ENCODE measurements at regions not wholly inside any gene's neighbourhood (a gene's known extent, or its start where the extent isn't known, plus 50 kb on each side); places are given as distances from the start of the nearest gene placed in this dataset.

DNA sequence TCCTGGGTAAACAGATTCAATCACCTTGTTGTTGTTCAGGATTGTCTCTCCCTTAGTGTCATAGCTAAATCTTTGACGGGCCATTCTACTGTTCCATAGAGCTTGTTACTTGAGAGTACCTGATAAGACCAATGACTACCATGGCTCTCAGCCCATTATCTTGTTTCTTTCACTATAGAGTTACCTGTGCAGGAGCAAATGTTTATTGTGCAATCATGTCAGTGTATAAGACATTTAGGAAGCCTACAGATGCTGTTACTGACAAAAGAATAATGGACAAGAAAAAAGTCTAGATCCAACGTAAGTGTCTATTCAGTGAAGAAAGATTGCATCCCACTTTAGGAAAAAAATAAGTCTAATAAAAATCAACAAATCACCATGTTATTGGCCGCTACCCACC lies 1041.7 kb upstream of the AUTS2 start:
- TF ChIP-seq, protein P1, sequence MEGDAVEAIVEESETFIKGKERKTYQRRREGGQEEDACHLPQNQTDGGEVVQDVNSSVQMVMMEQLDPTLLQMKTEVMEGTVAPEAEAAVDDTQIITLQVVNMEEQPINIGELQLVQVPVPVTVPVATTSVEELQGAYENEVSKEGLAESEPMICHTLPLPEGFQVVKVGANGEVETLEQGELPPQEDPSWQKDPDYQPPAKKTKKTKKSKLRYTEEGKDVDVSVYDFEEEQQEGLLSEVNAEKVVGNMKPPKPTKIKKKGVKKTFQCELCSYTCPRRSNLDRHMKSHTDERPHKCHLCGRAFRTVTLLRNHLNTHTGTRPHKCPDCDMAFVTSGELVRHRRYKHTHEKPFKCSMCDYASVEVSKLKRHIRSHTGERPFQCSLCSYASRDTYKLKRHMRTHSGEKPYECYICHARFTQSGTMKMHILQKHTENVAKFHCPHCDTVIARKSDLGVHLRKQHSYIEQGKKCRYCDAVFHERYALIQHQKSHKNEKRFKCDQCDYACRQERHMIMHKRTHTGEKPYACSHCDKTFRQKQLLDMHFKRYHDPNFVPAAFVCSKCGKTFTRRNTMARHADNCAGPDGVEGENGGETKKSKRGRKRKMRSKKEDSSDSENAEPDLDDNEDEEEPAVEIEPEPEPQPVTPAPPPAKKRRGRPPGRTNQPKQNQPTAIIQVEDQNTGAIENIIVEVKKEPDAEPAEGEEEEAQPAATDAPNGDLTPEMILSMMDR (conservative IDR thresholded peaks at IDR 0.05; ENCODE audit: low read depth, low read length), result no peak
- no peak for TF ChIP-seq EZH2 (IDR thresholded peaks at IDR 0.05; ENCODE audit: low read length, unreplicated experiment)
- no peak for TF ChIP-seq EZH2phosphoT487 (IDR thresholded peaks at IDR 0.05; ENCODE audit: borderline replicate concordance, low read length)
- intact Hi-C loops (cut with micrococcal nuclease), result no loop called here
- Histone ChIP-seq H3K9ac (ENCODE audit: low read length) (no peak overlapping the region), H3K27me3 (ENCODE audit: low read length) (no peaks in the 10 kb centered on the region), H4K20me1 (ENCODE audit: low read length) (no peaks in the 10 kb centered on the region), H3K4me2 (ENCODE audit: low read length) (no peak overlapping the region), H3K79me2 (ENCODE audit: low read length) (no peaks in the 10 kb centered on the region), H3F3A (ENCODE audit: low read length, unreplicated experiment) (no peaks in the 10 kb centered on the region), H2AFZ (ENCODE audit: low read length) (no peak overlapping the region), H3K9me2 (replicated peaks; ENCODE audit: low read length) (no peaks in the 10 kb centered on the region), H3K4me3 (ENCODE audit: low read length) (no peak overlapping the region), H3K9me3 (ENCODE audit: low read length) (0 out of 2 replicates have a peak, but pooled peaks cover 4% of the 10 kb centered on the region), H3K27ac (ENCODE audit: low read length) (no peak overlapping the region), H3K36me3 (ENCODE audit: low read depth, low read length) (no peaks in the 10 kb centered on the region), H3K4me1 (ENCODE audit: insufficient read depth, low read length) (no peaks in the 10 kb centered on the region)
- ChIA-PET POLR2A (ENCODE audit: unreplicated experiment) (no interaction called here), CTCF (no interaction called here)
- no TSS peak for BruUV-seq (replicated peaks)
- ATAC-seq, result no peak
- DNase-seq, result no peak

GRCh38 chr7:68559518-68559917 lies 1038.8 kb upstream of the AUTS2 start:
- Histone ChIP-seq H3K4me1 (ENCODE audit: insufficient read depth, low read length) (no peaks in the 10 kb centered on the region), H3K79me2 (ENCODE audit: low read length) (no peaks in the 10 kb centered on the region), H3K4me3 (ENCODE audit: low read length) (no peak overlapping the region), H3K9me3 (ENCODE audit: low read length) (0 out of 2 replicates have a peak, but pooled peaks cover 4% of the 10 kb centered on the region), H3K9ac (ENCODE audit: low read length) (no peak overlapping the region), H2AFZ (ENCODE audit: low read length) (no peak overlapping the region), H3K27me3 (ENCODE audit: low read length) (no peaks in the 10 kb centered on the region), H3K9me2 (replicated peaks; ENCODE audit: low read length) (no peaks in the 10 kb centered on the region), H3F3A (ENCODE audit: low read length, unreplicated experiment) (no peaks in the 10 kb centered on the region), H3K27ac (ENCODE audit: low read length) (no peak overlapping the region), H3K4me2 (ENCODE audit: low read length) (no peak overlapping the region), H3K36me3 (ENCODE audit: low read depth, low read length) (no peaks in the 10 kb centered on the region), H4K20me1 (ENCODE audit: low read length) (no peaks in the 10 kb centered on the region)
- DNase-seq (no peak), ATAC-seq (no peak)
- CTCF ChIA-PET, result no interaction called here
- intact Hi-C loops (cut with micrococcal nuclease), result no loop called here
- POLR2A ChIA-PET (ENCODE audit: unreplicated experiment), result no interaction called here
- TF ChIP-seq, protein P1 (conservative IDR thresholded peaks at IDR 0.05; ENCODE audit: low read depth, low read length), result no peak
- TF ChIP-seq EZH2phosphoT487 (IDR thresholded peaks at IDR 0.05; ENCODE audit: borderline replicate concordance, low read length), result no peak
- no peak for TF ChIP-seq EZH2 (IDR thresholded peaks at IDR 0.05; ENCODE audit: low read length, unreplicated experiment)
- no TSS peak for BruUV-seq (replicated peaks)

GRCh38 chr7:68562323-68562899 lies 1035.9 kb upstream of the AUTS2 start:
- H3K79me2 ChIP-seq (ENCODE audit: low read length), result no peaks in the 10 kb centered on the region
- H3K4me1 ChIP-seq (ENCODE audit: insufficient read depth, low read length), result no peaks in the 10 kb centered on the region
- no peak overlapping the region for H3K4me2 ChIP-seq (ENCODE audit: low read length)
- 0 out of 2 replicates have a peak, but pooled peaks cover 4% of the 10 kb centered on the region for H3K9me3 ChIP-seq (ENCODE audit: low read length)
- ATAC-seq (no peak), DNase-seq (no peak)
- BruUV-seq (replicated peaks), result no TSS peak
- intact Hi-C loops (cut with micrococcal nuclease), result no loop called here
- no peak overlapping the region for H3K27ac ChIP-seq (ENCODE audit: low read length)
- TF ChIP-seq, protein P1 (conservative IDR thresholded peaks at IDR 0.05; ENCODE audit: low read depth, low read length), result no peak
- TF ChIP-seq EZH2 (IDR thresholded peaks at IDR 0.05; ENCODE audit: low read length, unreplicated experiment) (no peak), EZH2phosphoT487 (IDR thresholded peaks at IDR 0.05; ENCODE audit: borderline replicate concordance, low read length) (no peak)
- no peak overlapping the region for H3K4me3 ChIP-seq (ENCODE audit: low read length)
- ChIA-PET CTCF (no interaction called here), POLR2A (ENCODE audit: unreplicated experiment) (no interaction called here)
- no peak overlapping the region for H2AFZ ChIP-seq (ENCODE audit: low read length)
- H3K9ac ChIP-seq (ENCODE audit: low read length), result no peak overlapping the region
- H3K36me3 ChIP-seq (ENCODE audit: low read depth, low read length), result no peaks in the 10 kb centered on the region
- no peaks in the 10 kb centered on the region for H3K27me3 ChIP-seq (ENCODE audit: low read length)
- H4K20me1 ChIP-seq (ENCODE audit: low read length), result no peaks in the 10 kb centered on the region
- H3K9me2 ChIP-seq (replicated peaks; ENCODE audit: low read length), result no peaks in the 10 kb centered on the region
- no peaks in the 10 kb centered on the region for H3F3A ChIP-seq (ENCODE audit: low read length, unreplicated experiment)
